HG02642 (cell line): ENCODE measurements at regions not wholly inside any gene's neighbourhood (a gene's known extent, or its start where the extent isn't known, plus 50 kb on each side); places are given as distances from the start of the nearest gene placed in this dataset.

Source experiments
- ATAC-seq: cut with Tn5 transposase; IDR thresholded peaks from one replicate; pipeline ENCODE4 v1.9.1; 2021; ENCODE audit warnings: mild to moderate bottlenecking; ENCODE audit not compliant: unreplicated experiment, poor library complexity

- ATAC-seq, result no peak
Observed at GRCh38 chr6:139592011-139592410, 217.6 kb upstream of the CITED2 start.

- ATAC-seq, result no peak
Observed at GRCh38 chr6:139591075-139591865, 216.8 kb upstream of the CITED2 start.

- ATAC-seq, result no peak
Observed at GRCh38 chr6:139590206-139590605, 215.8 kb upstream of the CITED2 start.

GRCh38 chr6:139588734-139589593 lies 214.5 kb upstream of the CITED2 start:
- ATAC-seq, result no peak

GRCh38 chr6:139588076-139588639 lies 213.7 kb upstream of the CITED2 start:
- no peak for ATAC-seq

GRCh38 chr6:139587469-139587868 lies 213.0 kb upstream of the CITED2 start:
- no peak for ATAC-seq

GRCh38 chr6:139586273-139586672 lies 211.8 kb upstream of the CITED2 start:
- ATAC-seq, result no peak

- ATAC-seq, result no peak
Observed at GRCh38 chr6:139584599-139584998, 210.2 kb upstream of the CITED2 start.

GRCh38 chr6:139583420-139583819 lies 209.0 kb upstream of the CITED2 start:
- no peak for ATAC-seq

GRCh38 chr6:139582956-139583355 lies 208.5 kb upstream of the CITED2 start:
- no peak for ATAC-seq

GRCh38 chr6:139581485-139581865 lies 207.0 kb upstream of the CITED2 start:
- no peak for ATAC-seq

GRCh38 chr6:139580592-139581484 lies 206.4 kb upstream of the CITED2 start:
- ATAC-seq, result peak; percentile 89

GRCh38 chr6:139577763-139578604 lies 203.5 kb upstream of the CITED2 start:
- ATAC-seq, result no peak

- no peak for ATAC-seq
Observed at GRCh38 chr6:139577124-139577762, 202.8 kb upstream of the CITED2 start.

- no peak for ATAC-seq
Observed at GRCh38 chr6:139572001-139572400, 197.6 kb upstream of the CITED2 start.

- ATAC-seq, result no peak
Observed at GRCh38 chr6:139570166-139570565, 195.7 kb upstream of the CITED2 start.

- no peak for ATAC-seq
Observed at GRCh38 chr6:139569566-139569965, 195.1 kb upstream of the CITED2 start.

GRCh38 chr6:139568956-139569538 lies 194.6 kb upstream of the CITED2 start:
- ATAC-seq, result no peak
